PC-3 (cell line): ENCODE measurements at regions not wholly inside any gene's neighbourhood (a gene's known extent, or its start where the extent isn't known, plus 50 kb on each side); places are given as distances from the start of the nearest gene placed in this dataset.
A peak's percentile ranks its signal among the peaks of the same experiment; 100 is the strongest.

ENCODE experiments used
- ATAC-seq: fragments of 200-7000 bp; cut with Tn5 transposase; 2 replicates; pipeline ENCODE4 v1.9.1; 2020; ENCODE audit warnings: mild to moderate bottlenecking, moderate library complexity
- BruUV-seq: library from RNA; stranded (reverse); fragments of 400-500 nt; replicated peaks from 2 replicates; lab custom pipeline; 2021; lab: Mats Ljungman, UMichigan
- CTCF ChIA-PET: fragments of 300-600 bp; sonication (Branson Sonifier 250); formaldehyde crosslinking; loops from one replicate; lab custom pipeline; 2022; ENCODE audit warnings: antibody characterized with exemption; lab: Charles Lee
- POLR2A ChIA-PET: fragments of 300-600 bp; sonication (Branson Sonifier 250); formaldehyde crosslinking; loops from one replicate; lab custom pipeline; 2022; ENCODE audit warnings: antibody characterized with exemption; ENCODE audit not compliant: unreplicated experiment; lab: Charles Lee
- DNase-seq: peaks from one replicate; pipeline ENCODE4 v3.0.0-alpha.2; 2015
- H2AFZ ChIP-seq: fragments of 300-600 bp; sonication (generic); 2 replicates; pipeline ENCODE4 v1.6.0; 2016; ENCODE audit warnings: antibody characterized with exemption, low read length
- H3F3A ChIP-seq: fragments of 300-600 bp; sonication (generic); one replicate; pipeline ENCODE4 v1.6.0; 2017; ENCODE audit warnings: antibody characterized with exemption, low read length, control low read depth, mild to moderate bottlenecking; ENCODE audit not compliant: unreplicated experiment
- H3K27ac ChIP-seq: fragments of 300-600 bp; sonication (generic); 2 replicates; pipeline ENCODE4 v1.5.1; 2016; ENCODE audit warnings: mild to moderate bottlenecking, low read length
- H3K27me3 ChIP-seq: fragments of 300-600 bp; sonication (generic); 2 replicates; pipeline ENCODE4 v1.6.1; 2016; ENCODE audit warnings: low read length, mixed read lengths
- H3K36me3 ChIP-seq: fragments of 300-600 bp; sonication (generic); 2 replicates; pipeline ENCODE4 v1.6.1; 2016; ENCODE audit warnings: low read depth, mixed run types, low read length, mixed read lengths
- H3K4me1 ChIP-seq: fragments of 300-600 bp; sonication (generic); 2 replicates; pipeline ENCODE4 v1.5.1; 2016; ENCODE audit warnings: low read length; ENCODE audit not compliant: insufficient read depth
- H3K4me2 ChIP-seq: fragments of 300-600 bp; sonication (generic); 2 replicates; pipeline ENCODE4 v1.6.0; 2016; ENCODE audit warnings: low read length
- H3K4me3 ChIP-seq: fragments of 300-600 bp; sonication (generic); 2 replicates; pipeline ENCODE4 v1.5.1; 2016; ENCODE audit warnings: mild to moderate bottlenecking, low read length, mixed read lengths
- H3K79me2 ChIP-seq: fragments of 300-600 bp; sonication (generic); 2 replicates; pipeline ENCODE4 v1.6.1; 2017; ENCODE audit warnings: low read length, mixed read lengths
- H3K9ac ChIP-seq: fragments of 300-600 bp; sonication (generic); 2 replicates; pipeline ENCODE4 v1.6.0; 2016; ENCODE audit warnings: mild to moderate bottlenecking, low read length
- H3K9me2 ChIP-seq: fragments of 300-600 bp; sonication (generic); replicated peaks from 2 replicates; pipeline ENCODE4 v1.6.1; 2016; ENCODE audit warnings: mixed run types, low read length, mixed read lengths
- H3K9me3 ChIP-seq: fragments of 300-600 bp; sonication (generic); 2 replicates; pipeline ENCODE4 v1.6.1; 2016; ENCODE audit warnings: low read length, mixed read lengths
- H4K20me1 ChIP-seq: fragments of 300-600 bp; sonication (generic); 2 replicates; pipeline ENCODE4 v1.6.1; 2016; ENCODE audit warnings: low read length, mixed read lengths
- EZH2 ChIP-seq: fragments of 300-600 bp; sonication (generic); IDR thresholded peaks from one replicate; pipeline ENCODE4 v1.6.1; 2017; ENCODE audit warnings: antibody characterized with exemption, mild to moderate bottlenecking, low read length; ENCODE audit not compliant: unreplicated experiment
- EZH2phosphoT487 ChIP-seq: fragments of 300-600 bp; sonication (generic); IDR thresholded peaks from 2 replicates; pipeline ENCODE4 v1.6.1; 2018; ENCODE audit warnings: mild to moderate bottlenecking, antibody characterized with exemption, low read length, borderline replicate concordance
- intact Hi-C: fragments of 100-400 bp; cut with micrococcal nuclease; formaldehyde crosslinking; loops from 2 replicates; pipeline ENCODE4 v1.9.0; 2023
- TF ChIP-seq, protein P1 (sequence below): fragments of 300-600 bp; sonication (generic); conservative IDR thresholded peaks from 2 replicates; pipeline ENCODE4 v1.5.1; 2017; ENCODE audit warnings: antibody characterized with exemption, low read depth, mild to moderate bottlenecking, low read length

GRCh38 chr18:27419646-27420045 is 234.5 kb upstream of the CHST9 start:
- CTCF ChIA-PET: no interaction called here
- Histone ChIP-seq H3K9ac (no peak overlapping the region), H4K20me1 (no peaks in the 10 kb centered on the region), H3K27ac (no peak overlapping the region), H3F3A (no peaks in the 10 kb centered on the region), H3K4me1 (peaks cover 1% of the 10 kb centered on the region), H3K4me3 (no peak overlapping the region), H3K4me2 (no peak overlapping the region), H3K36me3 (no peaks in the 10 kb centered on the region), H3K9me2 (no peaks in the 10 kb centered on the region), H3K27me3 (peaks cover 3% of the 10 kb centered on the region; the same call in 1 of the 2 replicates), H2AFZ (no peak overlapping the region), H3K9me3 (no peaks in the 10 kb centered on the region), H3K79me2 (no peaks in the 10 kb centered on the region)
- TF ChIP-seq, protein P1, sequence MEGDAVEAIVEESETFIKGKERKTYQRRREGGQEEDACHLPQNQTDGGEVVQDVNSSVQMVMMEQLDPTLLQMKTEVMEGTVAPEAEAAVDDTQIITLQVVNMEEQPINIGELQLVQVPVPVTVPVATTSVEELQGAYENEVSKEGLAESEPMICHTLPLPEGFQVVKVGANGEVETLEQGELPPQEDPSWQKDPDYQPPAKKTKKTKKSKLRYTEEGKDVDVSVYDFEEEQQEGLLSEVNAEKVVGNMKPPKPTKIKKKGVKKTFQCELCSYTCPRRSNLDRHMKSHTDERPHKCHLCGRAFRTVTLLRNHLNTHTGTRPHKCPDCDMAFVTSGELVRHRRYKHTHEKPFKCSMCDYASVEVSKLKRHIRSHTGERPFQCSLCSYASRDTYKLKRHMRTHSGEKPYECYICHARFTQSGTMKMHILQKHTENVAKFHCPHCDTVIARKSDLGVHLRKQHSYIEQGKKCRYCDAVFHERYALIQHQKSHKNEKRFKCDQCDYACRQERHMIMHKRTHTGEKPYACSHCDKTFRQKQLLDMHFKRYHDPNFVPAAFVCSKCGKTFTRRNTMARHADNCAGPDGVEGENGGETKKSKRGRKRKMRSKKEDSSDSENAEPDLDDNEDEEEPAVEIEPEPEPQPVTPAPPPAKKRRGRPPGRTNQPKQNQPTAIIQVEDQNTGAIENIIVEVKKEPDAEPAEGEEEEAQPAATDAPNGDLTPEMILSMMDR: no peak
- TF ChIP-seq EZH2 (no peak), EZH2phosphoT487 (no peak)
- ATAC-seq (no peak), DNase-seq (no peak)
- POLR2A ChIA-PET: no interaction called here
- BruUV-seq: no TSS peak
- intact Hi-C loops: no loop called here

- no peaks in the 10 kb centered on the region for H4K20me1 ChIP-seq
- no TSS peak for BruUV-seq
- H3K9ac ChIP-seq: no peak overlapping the region
- no peak overlapping the region for H3K4me2 ChIP-seq
- intact Hi-C loops: no loop called here
- DNase-seq: no peak
- H3K9me2 ChIP-seq: no peaks in the 10 kb centered on the region
- CTCF ChIA-PET: no interaction called here
- no peak overlapping the region for H3K27ac ChIP-seq
- H3F3A ChIP-seq: no peaks in the 10 kb centered on the region
- H3K79me2 ChIP-seq: no peaks in the 10 kb centered on the region
- H3K4me1 ChIP-seq: peaks cover 27% of the 10 kb centered on the region
- peak overlapping the region; percentile 28; the same call in 1 of the 2 replicates for H2AFZ ChIP-seq
- TF ChIP-seq, protein P1: no peak
- TF ChIP-seq EZH2 (no peak), EZH2phosphoT487 (no peak)
- no peak for ATAC-seq
- H3K9me3 ChIP-seq: no peaks in the 10 kb centered on the region
- POLR2A ChIA-PET: no interaction called here
- no peak overlapping the region for H3K4me3 ChIP-seq
- no peaks in the 10 kb centered on the region for H3K36me3 ChIP-seq
- H3K27me3 ChIP-seq: no peaks in the 10 kb centered on the region
These were observed 230.4 kb upstream of the CHST9 start for GRCh38 chr18:27415495-27415894.

- POLR2A ChIA-PET: no interaction called here
- no peaks in the 10 kb centered on the region for H3K9me3 ChIP-seq
- H3K9me2 ChIP-seq: no peaks in the 10 kb centered on the region
- TF ChIP-seq EZH2 (no peak), EZH2phosphoT487 (no peak)
- TF ChIP-seq, protein P1: no peak
- no peaks in the 10 kb centered on the region for H3F3A ChIP-seq
- ATAC-seq: no peak
- no peak for DNase-seq
- H3K4me2 ChIP-seq: no peak overlapping the region
- no peak overlapping the region for H3K9ac ChIP-seq
- H2AFZ ChIP-seq: no peak overlapping the region
- H3K36me3 ChIP-seq: no peaks in the 10 kb centered on the region
- H3K79me2 ChIP-seq: no peaks in the 10 kb centered on the region
- no peak overlapping the region for H3K27ac ChIP-seq
- peaks cover 27% of the 10 kb centered on the region for H3K4me1 ChIP-seq
- no peaks in the 10 kb centered on the region for H4K20me1 ChIP-seq
- intact Hi-C loops: no loop called here
- H3K4me3 ChIP-seq: no peak overlapping the region
- CTCF ChIA-PET: no interaction called here
- no peaks in the 10 kb centered on the region for H3K27me3 ChIP-seq
- BruUV-seq: no TSS peak
These were observed 229.6 kb upstream of the CHST9 start for GRCh38 chr18:27414682-27415081.
